AG10803 (cell line): ENCODE measurements at regions not wholly inside any gene's neighbourhood (a gene's known extent, or its start where the extent isn't known, plus 50 kb on each side); places are given as distances from the start of the nearest gene placed in this dataset.

Experiments used
- DNase-seq: peaks from one replicate; pipeline ENCODE4 v3.0.0; 2010; ENCODE audit warnings: low read depth
- H3K4me3 ChIP-seq: 2 replicates; pipeline ENCODE4 v1.5.1; 2011; ENCODE audit warnings: mild to moderate bottlenecking, low read length, control low read depth
- TF ChIP-seq, protein P1 (sequence below): conservative IDR thresholded peaks from 2 replicates; pipeline ENCODE4 v1.5.1; 2011; ENCODE audit warnings: mild to moderate bottlenecking, low read length, control low read depth, inconsistent platforms

DNA sequence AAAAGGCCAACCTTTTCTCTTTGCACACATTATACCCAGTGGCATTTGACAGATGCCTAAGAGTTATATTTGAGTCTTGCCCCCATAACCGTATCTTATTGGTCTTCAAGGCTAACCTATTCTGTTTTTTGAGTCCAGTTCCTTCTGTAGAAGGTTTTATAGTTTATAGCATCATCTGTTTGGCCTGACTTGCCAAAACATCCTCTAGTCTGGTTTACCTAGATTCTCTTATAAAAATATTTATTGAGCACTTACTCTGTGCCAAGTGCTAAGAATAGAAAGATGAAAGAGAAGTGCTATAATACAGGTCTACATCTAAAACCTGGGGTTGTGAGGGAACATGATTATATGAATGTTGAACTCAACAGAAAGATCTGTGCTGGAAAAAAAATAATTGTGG, 55.9 kb upstream of the PIP4K2A start:
- TF ChIP-seq, protein P1, sequence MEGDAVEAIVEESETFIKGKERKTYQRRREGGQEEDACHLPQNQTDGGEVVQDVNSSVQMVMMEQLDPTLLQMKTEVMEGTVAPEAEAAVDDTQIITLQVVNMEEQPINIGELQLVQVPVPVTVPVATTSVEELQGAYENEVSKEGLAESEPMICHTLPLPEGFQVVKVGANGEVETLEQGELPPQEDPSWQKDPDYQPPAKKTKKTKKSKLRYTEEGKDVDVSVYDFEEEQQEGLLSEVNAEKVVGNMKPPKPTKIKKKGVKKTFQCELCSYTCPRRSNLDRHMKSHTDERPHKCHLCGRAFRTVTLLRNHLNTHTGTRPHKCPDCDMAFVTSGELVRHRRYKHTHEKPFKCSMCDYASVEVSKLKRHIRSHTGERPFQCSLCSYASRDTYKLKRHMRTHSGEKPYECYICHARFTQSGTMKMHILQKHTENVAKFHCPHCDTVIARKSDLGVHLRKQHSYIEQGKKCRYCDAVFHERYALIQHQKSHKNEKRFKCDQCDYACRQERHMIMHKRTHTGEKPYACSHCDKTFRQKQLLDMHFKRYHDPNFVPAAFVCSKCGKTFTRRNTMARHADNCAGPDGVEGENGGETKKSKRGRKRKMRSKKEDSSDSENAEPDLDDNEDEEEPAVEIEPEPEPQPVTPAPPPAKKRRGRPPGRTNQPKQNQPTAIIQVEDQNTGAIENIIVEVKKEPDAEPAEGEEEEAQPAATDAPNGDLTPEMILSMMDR = no peak
- DNase-seq = no peak

DNA sequence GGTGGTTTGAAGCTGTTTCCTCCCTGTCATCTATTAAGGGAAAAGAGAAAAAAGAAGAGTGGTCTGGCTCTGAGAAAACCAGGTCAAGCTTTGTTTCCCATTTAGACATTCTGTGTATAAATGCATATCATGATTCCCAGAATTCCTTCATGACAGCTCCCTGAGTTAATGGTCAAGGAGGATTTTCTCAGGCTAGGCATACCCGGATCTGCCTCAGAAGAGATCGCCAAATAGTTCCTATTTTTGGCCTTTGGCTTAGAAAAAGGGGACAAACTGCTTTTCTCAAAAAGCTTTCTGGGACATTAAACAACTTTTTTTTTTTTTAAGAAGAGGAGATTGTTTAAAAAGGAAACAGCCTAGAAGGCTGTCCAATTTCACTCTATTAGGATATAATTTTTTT, 53.5 kb upstream of the PIP4K2A start:
- TF ChIP-seq, protein P1 = no peak
- no peak overlapping the region for H3K4me3 ChIP-seq
- DNase-seq = no peak

More for the DNA sequence above, 55.9 kb upstream of the PIP4K2A start:
- H3K4me3 ChIP-seq = no peak overlapping the region

DNA sequence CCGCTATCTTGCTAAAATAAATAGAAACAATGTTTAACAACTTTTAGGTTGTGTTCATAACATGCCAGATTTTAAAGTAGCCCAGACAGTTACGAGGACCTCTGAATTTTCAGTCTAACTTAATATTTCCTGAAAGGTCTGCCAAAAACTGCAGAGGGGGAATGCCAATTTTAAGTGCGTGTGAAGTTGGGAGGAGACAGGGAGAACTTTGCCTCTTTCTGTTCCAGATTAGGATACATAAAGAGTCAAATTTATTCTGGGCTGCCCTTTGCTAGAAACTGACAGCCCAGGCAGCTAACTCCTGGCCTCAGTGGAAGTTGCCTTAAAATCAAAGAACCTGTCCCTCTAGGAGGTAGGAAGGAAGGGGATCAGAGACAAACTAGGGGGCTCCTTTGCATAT, 52.3 kb upstream of the PIP4K2A start:
- DNase-seq = no peak
- TF ChIP-seq, protein P1 = no peak
- H3K4me3 ChIP-seq = no peak overlapping the region

DNA sequence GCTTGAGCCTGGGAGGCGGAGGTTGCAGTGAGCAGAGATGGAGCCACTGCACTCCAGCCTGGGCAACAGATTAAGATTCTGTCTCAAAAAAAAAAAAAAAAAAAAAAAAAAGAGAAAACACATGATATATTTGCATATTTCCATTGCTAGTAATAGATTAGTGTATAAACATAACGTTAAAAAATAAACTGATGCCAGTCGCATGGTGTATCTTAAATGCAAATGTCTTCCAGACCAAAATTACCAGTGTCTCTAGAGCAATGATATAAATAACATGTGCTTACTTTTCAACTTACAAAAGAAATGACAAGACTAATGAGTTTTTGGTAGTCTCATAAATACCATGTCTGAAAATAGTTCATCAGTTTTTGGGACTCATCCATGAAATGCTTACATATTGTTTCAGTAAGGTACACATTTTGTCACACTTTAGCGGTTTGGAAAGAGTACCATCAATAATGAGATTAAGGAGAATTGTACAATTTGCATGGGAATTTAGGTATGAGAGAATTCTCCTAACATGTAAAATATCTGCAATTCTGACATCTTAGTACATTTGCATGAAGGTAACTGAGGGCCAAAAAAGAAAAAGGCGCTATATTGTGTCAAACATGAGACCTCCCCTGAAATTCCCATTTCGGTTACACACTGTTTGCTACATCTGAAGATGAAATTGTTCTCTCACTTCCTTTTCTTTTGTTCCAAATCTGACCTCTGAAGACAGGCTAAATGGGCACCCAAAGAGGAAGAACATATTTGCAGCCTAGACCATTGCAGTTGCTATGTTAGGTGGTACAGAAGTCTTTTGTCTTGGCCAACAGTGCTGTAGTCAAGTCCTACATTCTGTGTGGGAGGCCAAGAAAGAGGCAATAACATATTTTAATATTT, 51.5 kb upstream of the PIP4K2A start:
- TF ChIP-seq, protein P1 = no peak

DNA sequence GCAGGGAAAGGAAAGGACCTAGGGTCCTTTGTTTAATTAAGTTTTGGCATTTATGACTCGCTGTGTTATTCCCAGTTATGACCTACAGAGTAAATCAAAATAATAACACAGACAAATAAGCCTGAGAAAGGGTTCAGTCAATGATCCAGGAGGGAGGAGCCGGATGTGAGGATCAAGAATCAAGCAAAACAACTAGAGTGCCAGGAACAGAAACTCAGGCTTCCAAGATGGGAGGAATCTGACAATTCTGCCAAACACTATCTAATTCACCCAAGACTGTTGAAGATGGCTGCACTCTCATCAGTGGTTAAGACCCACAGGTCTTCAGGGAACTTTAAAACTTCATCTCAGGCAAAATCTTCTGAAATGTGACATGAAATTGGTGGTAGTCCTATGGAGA, 50.3 kb upstream of the PIP4K2A start:
- no peak overlapping the region for H3K4me3 ChIP-seq
- TF ChIP-seq, protein P1 = no peak
- no peak for DNase-seq

More for the DNA sequence above, 51.5 kb upstream of the PIP4K2A start:
- DNase-seq = no peak
- no peak overlapping the region for H3K4me3 ChIP-seq
